SKM-1 (cell line): ENCODE measurements at regions not wholly inside any gene's neighbourhood (a gene's known extent, or its start where the extent isn't known, plus 50 kb on each side); places are given as distances from the start of the nearest gene placed in this dataset.

Experiments
- DNase-seq: peaks from one replicate; lab custom pipeline; 2025; ENCODE audit not compliant: unreplicated experiment; lab: John Stamatoyannopoulos, UW

DNA sequence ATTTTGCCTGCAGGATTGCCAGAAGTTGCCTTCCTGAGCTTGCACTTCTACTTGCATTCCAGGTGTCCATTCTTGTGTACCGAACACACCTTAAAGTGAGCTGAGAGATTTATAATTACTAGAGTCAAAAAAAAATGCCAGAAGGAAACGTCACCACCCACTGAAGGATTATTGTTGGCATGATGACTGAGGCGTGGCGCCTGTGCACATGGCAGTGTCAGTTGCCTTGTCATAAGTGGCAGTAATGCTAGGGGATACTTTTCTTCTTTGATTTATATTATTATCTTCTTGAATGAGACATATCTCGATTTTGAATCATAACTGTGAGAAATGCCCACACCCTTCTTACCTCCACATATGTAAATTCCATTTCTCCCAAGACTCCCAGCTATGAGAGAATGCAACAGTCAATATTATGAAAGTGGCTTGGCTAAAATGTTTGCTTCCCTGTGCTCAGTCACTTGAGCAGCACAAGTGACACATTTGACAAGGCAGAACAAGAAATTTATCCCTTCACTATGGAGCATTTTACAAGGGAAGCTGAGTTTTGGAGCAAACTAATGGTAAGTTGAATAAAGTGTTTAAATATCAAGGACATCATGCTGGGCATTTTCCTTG, 149.5 kb upstream of the SASH1 start:
- DNase-seq: no peak

DNA sequence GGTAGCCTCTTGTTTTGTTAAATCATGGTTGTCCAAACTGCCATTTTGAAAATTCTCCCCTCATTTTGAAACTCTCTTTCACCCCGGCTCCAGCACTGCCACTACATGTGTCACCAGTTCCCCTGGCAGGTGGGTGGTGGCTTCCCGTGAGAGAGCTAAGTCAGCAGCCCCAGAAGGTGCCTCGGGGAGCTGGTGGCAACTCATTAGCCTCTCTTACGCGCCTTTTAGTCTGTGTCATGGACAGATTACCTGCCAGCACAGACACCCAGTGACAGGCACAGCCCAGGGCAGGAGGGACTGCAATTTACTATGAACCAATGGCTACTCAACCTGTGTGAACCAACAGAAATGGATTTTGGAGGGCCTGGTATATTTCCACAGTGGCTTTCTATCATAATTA, 147.1 kb upstream of the SASH1 start:
- no peak for DNase-seq

DNA sequence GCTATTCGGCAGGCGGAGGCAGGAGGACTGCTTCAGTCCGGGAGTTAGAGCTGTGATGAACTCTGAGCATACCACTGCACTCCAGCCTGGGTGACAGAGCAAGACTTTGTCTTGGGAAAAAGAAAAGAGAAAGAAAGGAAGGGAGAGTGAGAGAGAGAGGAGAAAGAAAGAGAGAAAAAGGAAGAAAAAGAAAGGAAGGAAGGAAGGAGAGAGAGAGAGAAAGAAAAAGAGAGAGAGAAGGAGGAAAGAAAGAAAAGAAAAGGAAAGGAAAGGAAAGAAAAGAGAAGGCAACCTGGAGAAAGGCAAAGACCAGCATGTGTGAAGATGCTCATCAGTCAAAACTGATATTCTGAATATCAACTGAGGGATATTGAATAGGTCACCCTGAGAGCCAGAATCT, 143.1 kb upstream of the SASH1 start:
- DNase-seq: no peak

DNA sequence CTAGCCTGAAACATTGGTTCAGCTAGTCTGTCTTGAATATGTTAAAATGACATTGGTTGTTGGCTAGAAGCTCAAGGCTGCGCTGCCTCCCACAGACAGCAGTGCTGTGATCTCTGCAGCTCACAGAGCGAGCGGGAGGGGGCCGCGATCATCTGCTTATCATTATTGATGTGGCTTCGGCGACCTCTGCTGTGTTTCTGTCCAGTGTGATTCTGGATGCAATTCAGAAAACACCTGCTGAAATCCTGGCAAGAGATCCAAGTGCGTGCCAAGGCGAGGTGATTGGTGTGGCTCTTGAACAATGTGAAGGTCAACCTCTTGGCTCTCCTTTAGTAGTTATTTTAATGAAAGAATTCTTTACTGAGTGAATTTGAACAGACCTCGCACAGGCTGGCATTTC, 142.3 kb upstream of the SASH1 start:
- no peak for DNase-seq

DNA sequence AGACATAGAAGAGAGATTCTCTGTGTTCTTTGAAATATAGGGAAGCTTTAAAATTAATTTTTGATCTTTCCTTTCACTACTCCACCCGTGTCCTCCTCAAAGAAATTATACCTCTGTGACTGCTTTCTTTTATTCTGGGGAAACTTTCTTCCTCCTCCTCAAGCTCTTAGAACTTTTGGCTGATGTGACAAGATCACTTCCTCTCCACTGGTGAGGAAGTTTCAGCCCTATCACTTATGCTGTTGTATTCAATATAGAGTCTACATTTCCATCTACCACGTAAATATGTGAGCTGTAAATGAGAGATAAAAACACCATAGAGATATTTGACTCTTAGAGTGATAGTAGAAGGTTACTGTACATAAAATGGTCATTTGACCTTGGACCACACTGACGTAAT, 141.9 kb upstream of the SASH1 start:
- DNase-seq: no peak

DNA sequence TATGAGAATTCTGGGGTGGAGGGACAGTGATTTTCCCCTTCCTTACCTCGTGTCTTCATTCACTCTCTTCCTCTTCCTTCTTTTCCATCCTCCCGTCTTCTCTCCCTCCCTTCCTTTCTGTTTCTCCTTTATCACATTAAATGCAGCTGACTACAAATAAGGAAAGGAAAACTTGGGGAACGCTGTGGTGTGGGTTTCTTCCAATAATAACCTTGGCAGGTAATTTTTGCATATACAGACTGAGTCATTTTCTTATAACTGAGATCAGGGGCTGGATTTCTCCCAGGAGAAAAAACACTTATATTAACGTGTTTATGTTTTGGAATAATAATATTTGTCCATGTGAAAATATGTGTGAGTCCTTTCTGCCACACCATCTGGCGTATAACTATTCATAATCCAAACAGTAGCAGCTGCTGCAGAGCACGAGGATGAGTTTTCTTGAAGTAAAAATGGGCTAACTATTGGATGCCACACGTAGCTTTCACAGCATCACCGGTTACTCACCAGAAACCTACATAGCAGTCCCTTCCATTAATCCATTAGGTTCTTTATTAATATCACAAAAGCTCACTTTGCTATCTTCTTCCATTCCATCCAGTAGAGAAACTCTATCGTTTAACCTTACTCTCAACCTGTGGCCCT, 139.2 kb upstream of the SASH1 start:
- DNase-seq: no peak

DNA sequence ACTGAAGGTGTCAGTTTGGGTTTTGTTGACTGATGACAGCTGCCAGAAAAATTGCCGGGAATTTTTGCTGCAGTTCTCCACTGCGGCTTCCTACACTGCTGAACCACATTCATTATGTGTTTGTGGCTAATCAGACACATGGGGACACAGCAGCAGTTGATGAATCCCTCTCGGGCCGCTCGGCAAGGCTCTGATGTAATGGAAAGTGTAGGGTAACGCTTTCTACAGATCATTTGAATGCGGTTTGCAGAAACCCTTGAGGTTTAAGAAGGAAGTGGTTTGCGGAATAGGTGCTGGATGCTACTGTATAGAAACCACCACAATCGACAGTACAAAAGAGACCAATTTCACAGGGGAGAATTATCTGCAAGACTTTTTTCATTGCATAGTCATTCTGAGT, 138.7 kb upstream of the SASH1 start:
- DNase-seq: peak; percentile 75

DNA sequence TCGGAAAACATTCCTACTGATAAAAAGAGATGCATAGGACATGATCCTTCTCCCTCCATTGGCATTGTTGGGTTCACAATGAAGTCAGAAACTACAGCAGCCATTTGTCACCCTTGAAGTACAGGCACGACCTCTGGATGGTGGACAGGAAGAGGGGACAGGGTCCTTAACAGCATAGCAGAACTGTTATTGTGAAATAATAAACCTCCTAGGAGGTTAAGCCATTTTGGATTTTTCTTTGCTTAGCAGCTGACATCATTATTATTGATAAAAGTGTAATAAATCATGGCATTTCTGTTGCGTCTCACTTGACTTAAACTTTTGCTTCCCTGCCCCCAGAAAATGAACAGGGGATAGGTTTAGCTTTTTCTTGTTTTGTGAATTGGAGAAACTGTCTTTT, 134.3 kb upstream of the SASH1 start:
- no peak for DNase-seq

DNA sequence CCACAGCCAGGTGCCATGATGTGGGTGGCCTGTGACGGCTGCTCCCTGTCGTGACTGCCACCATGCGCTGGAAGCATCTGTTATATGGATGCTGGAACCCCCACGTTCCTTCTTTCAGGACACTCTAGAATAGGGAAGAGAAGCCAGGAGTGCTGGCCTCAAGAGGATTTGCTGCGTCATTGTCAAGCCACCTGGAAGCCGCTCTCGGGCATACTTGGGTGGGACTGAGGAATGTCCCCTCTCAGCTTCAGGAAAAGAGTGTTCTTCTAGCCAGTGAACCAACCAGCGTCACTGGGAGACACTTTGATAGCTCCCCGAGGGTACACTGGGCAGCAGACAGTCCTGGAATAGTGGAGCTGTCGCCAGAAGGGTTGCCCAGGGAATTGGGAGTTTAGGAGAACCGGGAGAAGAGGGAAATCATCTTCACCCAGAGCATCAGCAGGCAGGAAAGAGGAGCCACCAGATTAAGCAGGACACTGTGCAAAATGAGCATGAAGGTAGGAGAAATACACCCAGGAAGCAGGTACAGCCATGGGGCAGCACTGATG, 130.8 kb upstream of the SASH1 start:
- no peak for DNase-seq

DNA sequence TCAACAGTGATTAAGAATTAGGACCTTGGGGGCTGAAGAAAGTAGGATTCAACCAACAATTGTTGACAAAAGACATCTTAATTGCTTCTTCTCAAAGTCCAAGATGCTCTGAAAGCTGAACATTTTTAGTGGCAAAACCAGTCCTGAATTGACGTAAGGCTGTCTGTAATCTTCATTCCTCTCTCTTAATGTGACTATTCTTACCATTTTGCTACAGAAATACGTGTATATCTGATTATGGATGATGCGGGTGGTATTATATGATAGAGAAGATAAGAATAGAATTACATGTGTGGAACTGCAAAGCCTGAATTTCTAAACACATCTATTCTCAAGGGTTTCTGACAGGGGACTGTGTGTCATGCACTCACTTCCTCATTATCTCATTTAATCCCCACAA, 130.3 kb upstream of the SASH1 start:
- no peak for DNase-seq

DNA sequence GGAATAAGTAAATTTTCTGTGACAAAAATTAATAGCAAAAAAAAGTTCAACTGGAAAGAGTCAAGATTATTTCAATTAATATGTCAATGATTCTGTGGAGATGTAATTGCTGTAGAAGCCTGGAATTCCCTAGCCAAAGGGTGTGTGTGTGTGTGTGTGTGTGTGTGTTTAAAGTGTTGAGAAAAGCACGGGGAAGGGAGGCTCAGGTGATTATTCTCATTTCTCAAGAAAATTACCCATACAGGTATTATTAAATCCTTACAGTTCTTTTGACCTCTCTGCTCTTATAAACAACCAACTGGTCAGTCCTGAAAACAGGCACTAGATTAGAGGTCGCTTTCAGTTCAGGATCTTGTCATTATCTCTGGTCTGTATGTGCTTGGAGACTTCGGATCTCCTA, 129.3 kb upstream of the SASH1 start:
- no peak for DNase-seq

DNA sequence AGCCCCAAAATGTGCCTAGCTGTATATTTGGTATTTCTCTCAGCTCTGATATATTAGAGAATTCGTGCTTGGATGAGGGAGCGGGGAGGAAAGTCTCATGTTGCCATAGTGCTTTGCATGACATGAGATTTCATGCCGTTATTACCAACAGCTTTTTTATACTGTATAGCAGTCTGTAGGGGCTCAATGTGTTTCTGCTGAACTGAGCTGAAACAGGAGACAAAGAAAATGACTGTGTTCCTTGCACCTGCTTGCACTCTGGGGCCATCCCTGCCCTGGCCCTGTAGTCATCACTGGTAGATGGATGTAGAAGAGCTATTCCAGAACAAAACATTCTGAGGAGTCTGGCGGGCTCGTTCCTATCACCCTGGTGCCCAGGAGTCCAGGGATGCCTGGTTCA, 128.0 kb upstream of the SASH1 start:
- no peak for DNase-seq

DNA sequence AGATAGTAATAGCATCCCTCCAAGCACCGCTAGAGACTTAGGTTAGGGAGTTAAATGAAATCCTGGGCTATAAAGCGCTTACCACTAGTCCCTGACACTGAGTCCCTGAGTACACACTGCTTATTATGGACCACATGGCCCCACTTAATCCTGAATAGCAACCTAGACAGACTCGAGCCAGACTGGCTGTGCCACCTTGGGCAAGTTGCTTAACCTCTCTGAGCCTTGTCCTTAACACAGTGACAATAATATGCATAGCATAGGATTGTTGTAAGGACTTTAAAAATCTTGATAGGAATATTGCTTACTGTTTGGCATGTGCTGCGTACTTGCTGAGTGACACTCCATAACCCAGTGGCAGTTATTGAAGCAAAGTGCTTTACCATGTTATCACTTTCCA, 125.6 kb upstream of the SASH1 start:
- DNase-seq: no peak

DNA sequence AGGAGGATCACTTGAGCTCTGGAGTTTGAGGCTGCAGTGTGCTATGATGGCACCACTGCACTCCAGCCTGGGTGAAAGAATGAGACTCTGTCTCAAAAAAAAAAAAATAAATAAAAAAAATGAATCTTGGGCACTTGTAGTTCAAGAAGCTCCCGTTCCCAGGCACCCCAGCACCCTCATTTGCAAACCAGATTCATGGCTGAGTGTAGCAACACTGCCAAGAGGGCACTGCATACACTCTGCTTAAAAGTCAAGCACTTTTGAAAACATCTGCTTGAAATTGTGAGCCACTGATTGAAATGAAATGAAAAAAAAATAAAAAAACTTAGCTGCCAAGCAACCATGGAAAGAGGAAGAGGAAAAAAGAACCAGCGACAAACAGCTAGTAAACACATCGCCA, 124.7 kb upstream of the SASH1 start:
- DNase-seq: no peak

DNA sequence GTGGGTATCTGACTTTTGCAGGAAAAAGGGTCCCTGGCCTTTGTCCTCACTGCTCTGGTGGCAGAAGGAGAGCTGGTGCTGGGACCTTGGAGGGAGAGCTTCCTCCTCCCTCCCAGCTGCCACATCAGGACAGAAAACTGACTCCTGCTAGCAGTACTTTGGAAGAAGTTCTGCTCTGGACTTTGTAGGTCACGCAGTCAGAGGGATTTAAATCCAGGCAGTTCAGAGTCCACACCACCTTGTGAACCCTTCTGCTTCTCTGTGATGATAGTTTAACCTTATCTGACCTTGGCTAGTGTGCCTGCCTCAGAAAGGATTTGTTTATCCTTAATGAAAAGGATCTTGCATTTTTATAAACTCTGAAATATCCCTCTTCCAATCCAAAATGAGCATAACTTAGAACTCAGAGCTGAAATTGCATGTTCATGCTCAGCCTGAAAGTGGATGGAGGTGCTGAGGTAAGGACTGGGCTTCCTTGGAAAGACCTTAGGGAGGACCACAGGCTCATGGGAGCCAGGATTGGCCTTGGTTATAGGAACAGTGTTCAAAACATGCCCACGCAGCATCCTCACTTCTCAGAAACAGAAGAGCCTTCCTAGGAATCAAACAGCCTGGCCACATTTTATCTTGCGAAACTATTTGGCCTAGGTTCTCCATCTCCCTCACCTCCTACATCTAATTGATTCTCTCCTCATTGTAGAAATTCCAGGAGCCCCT, 123.9 kb upstream of the SASH1 start:
- no peak for DNase-seq

DNA sequence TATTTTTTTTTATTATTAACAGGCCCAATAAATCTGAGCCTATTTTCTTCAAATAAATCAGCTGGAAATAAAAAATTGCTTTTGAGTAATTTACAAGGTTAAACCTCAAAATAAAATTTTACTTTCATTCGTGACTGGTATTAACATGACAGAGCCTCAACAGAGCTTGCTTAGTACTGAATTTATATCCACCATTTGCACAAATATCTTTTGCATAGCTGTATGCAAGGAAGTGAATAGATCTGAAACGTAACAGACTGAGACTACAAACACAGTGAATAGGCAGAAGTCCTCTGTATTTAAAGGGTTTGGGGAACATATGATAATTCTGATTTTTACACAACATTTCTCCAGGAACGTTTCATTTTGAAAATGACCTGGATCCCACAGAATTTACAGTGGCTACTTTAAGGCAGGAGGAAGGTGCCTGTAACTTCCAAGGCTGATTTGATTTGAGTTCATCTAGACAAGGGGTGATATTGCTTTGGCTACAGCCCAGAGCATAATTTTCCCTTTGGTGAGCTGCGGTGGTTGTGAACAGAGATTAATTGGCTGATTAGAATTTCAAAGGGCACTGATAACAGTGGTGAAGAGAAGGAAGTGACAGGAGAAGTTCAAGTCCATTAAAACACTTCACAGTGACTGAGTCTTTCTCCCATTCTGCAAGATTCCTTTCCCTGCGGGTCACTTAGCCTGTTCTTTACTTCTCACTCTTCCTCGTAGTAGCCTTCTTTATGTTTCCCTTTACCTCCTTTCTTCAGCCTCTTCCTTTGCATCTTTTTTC, 121.2 kb upstream of the SASH1 start:
- no peak for DNase-seq

DNA sequence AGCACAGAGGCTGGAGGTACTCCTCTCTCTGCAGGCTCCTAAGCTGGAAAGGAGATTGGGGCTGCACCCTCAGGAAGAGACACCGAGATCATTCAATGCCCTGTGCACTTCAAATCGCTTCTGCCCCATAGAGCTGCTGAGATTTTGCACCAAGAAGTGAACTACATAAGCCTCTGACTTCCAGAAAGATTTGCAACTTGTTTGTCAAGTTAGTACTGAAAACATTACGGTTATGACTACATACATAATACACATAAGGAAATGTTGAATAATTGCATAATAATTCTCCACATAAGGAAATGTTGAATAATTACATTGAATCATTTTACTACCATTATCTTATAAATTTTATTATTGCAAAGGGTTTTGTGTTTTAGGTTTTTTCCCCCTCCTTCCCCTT, 120.3 kb upstream of the SASH1 start:
- DNase-seq: no peak

DNA sequence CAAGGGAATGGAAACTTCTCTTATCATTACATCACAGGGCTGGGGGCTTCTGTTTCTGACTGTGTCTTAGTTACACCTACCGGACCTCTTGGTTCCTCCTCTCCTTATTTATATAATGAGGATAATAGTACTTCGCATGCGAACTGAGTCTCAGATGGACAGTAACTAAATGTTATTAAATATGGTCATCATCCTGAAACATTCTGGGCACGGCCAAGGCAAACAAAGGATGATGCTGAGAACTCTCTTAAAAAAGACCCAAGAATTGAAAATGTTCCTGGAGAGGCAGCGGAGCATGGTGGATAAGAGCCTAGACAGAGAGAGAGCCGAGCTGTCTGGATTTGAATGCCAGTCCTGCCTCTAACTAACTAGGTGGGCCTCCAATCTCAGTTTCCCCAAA, 119.8 kb upstream of the SASH1 start:
- no peak for DNase-seq

DNA sequence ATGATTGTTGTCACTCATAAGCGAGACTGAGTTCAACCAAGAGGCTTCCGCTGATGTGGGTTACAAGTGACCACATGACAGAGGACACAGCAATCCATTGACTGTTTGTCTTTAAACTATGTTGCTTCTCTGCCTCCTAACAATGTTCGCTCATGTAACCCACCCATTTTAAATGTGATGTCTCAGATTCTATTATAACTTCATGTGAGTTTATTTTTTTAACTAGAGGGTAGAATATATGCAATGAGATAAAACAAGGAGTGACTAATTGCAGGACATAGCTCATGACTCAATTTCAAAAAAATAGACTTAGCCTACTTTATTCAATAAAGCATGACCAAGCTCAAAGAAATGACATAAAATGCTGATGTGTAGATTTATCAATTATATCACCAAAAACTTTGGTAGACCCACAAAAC, 119.2 kb upstream of the SASH1 start:
- no peak for DNase-seq

DNA sequence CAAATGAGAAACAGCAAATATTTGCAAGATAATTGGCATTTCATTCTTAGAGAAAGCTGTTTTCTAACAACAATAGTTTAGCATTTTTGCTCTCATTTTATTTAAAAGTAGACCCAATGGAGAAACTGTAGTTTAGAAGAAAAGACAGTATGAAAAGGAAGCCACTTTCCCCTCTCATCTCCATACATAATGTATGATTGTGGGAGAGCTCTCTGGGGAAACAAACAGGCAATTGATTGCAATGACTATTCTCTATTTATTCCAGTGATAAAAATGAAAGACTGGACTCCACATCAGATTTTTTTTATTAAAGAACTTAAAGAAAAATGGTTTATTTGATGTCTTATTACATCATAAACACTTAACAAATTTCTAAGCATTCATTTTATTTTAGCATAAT, 116.8 kb upstream of the SASH1 start:
- no peak for DNase-seq

DNA sequence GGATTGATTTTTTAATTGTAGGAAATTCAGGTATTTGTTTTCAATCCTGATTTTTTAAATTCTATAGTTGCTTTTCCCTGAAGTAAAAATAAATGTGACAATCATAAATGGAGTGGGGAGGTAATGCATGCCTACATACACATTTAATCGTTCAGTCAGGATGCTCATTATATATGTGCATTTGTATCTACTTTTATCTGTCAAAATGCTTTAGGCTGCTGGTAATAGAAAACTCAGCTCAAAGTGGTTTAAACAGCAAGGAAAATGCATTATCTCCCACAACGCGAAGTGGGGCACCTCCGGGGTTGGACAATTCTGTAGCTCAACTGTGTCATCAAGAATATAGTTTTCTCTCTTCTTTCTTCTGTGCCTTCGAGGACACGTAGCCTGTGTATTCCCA, 116.4 kb upstream of the SASH1 start:
- DNase-seq: no peak

DNA sequence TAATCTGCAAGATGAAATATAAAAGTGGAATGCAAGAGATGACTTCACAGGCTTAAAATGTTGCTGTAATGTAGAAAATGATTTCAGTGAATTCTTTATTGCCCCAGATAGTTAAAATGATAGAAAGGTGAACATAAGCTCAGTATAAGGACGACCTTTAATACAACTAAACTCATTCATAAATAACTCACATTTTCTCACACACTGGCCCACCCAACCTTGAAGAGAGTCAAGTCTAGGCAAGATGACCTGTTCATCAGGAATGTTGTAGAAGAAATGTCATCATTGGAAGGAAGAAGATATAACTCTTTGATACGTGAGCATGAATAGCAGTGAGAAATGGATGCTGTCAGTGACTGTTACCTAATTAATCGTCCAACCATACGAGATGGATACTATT, 111.1 kb upstream of the SASH1 start:
- DNase-seq: no peak
